PC-3 (cell line): ENCODE measurements at regions not wholly inside any gene's neighbourhood (a gene's known extent, or its start where the extent isn't known, plus 50 kb on each side); places are given as distances from the start of the nearest gene placed in this dataset.

Source experiments
- CTCF ChIP-seq: fragments of 300-600 bp; sonication (generic); conservative IDR thresholded peaks from 2 replicates; pipeline ENCODE4 v1.5.1; 2017; ENCODE audit warnings: antibody characterized with exemption, low read depth, mild to moderate bottlenecking, low read length
- EZH2 ChIP-seq: fragments of 300-600 bp; sonication (generic); IDR thresholded peaks from one replicate; pipeline ENCODE4 v1.6.1; 2017; ENCODE audit warnings: antibody characterized with exemption, mild to moderate bottlenecking, low read length; ENCODE audit not compliant: unreplicated experiment
- EZH2phosphoT487 ChIP-seq: fragments of 300-600 bp; sonication (generic); IDR thresholded peaks from 2 replicates; pipeline ENCODE4 v1.6.1; 2018; ENCODE audit warnings: mild to moderate bottlenecking, antibody characterized with exemption, low read length, borderline replicate concordance

- TF ChIP-seq EZH2phosphoT487 (no peak), CTCF (no peak), EZH2 (no peak)
Observed at GRCh38 chr10:110429301-110429700, 68.4 kb upstream of the DUSP5 start.
